NCI-H345 (cell line): ENCODE measurements at regions not wholly inside any gene's neighbourhood (a gene's known extent, or its start where the extent isn't known, plus 50 kb on each side); places are given as distances from the start of the nearest gene placed in this dataset.
A peak's percentile ranks its signal among the peaks of the same experiment; 100 is the strongest.

Experiments
- DNase-seq: peaks from one replicate; lab custom pipeline; 2025; lab: John Stamatoyannopoulos, UW

GRCh38 chr20:52572687-52573086 lies 381.1 kb upstream of the ZFP64 start:
- DNase-seq, result no peak

GRCh38 chr20:52569201-52569600 lies 377.6 kb upstream of the ZFP64 start:
- no peak for DNase-seq

GRCh38 chr20:52565614-52566013 lies 374.0 kb upstream of the ZFP64 start:
- DNase-seq, result no peak

GRCh38 chr20:52564594-52564993 lies 373.0 kb upstream of the ZFP64 start:
- no peak for DNase-seq

- no peak for DNase-seq
Measured at GRCh38 chr20:52552181-52552872, 360.7 kb upstream of the ZFP64 start.

- no peak for DNase-seq
Measured at GRCh38 chr20:52542131-52542530, 350.6 kb upstream of the ZFP64 start.

- no peak for DNase-seq
Measured at GRCh38 chr20:52540509-52540908, 348.9 kb upstream of the ZFP64 start.

GRCh38 chr20:52539891-52540290 lies 348.3 kb upstream of the ZFP64 start:
- no peak for DNase-seq

- no peak for DNase-seq
Measured at GRCh38 chr20:52536841-52537400, 345.3 kb upstream of the ZFP64 start.

- DNase-seq, result no peak
Measured at GRCh38 chr20:52536040-52536439, 344.5 kb upstream of the ZFP64 start.

- DNase-seq, result no peak
Measured at GRCh38 chr20:52534616-52535015, 343.0 kb upstream of the ZFP64 start.

- DNase-seq, result no peak
Measured at GRCh38 chr20:52533401-52533800, 341.8 kb upstream of the ZFP64 start.

- no peak for DNase-seq
Measured at GRCh38 chr20:52532674-52533073, 341.1 kb upstream of the ZFP64 start.

GRCh38 chr20:52530571-52530970 lies 339.0 kb upstream of the ZFP64 start:
- DNase-seq, result no peak

- DNase-seq, result no peak
Measured at GRCh38 chr20:52529826-52530225, 338.2 kb upstream of the ZFP64 start.

- DNase-seq, result no peak
Measured at GRCh38 chr20:52524861-52525260, 333.3 kb upstream of the ZFP64 start.

GRCh38 chr20:52518735-52519134 lies 327.2 kb upstream of the ZFP64 start:
- DNase-seq, result no peak

GRCh38 chr20:52515877-52516276 lies 324.3 kb upstream of the ZFP64 start:
- DNase-seq, result no peak

- no peak for DNase-seq
Measured at GRCh38 chr20:52500157-52500556, 308.6 kb upstream of the ZFP64 start.

GRCh38 chr20:52497731-52498130 lies 306.2 kb upstream of the ZFP64 start:
- DNase-seq, result no peak

- no peak for DNase-seq
Measured at GRCh38 chr20:52496191-52496590, 304.6 kb upstream of the ZFP64 start.

- DNase-seq, result no peak
Measured at GRCh38 chr20:52494244-52494643, 302.7 kb upstream of the ZFP64 start.

GRCh38 chr20:52493171-52493721 lies 301.7 kb upstream of the ZFP64 start:
- DNase-seq, result peak; percentile 96
